GM23338 (cell line): ENCODE measurements at regions not wholly inside any gene's neighbourhood (a gene's known extent, or its start where the extent isn't known, plus 50 kb on each side); places are given as distances from the start of the nearest gene placed in this dataset.

Experiments
- ATAC-seq: fragments of 200-7000 bp; cut with Tn5 transposase; 3 replicates; pipeline ENCODE4 v1.9.1; 2020
- DNase-seq: peaks from one replicate; pipeline ENCODE4 v3.0.0-alpha.2; 2015; ENCODE audit warnings: low spot score
- H2AFZ ChIP-seq: fragments of 200-600 bp; sonication (generic); 2 replicates; pipeline ENCODE4 v1.8.0; 2016; ENCODE audit warnings: antibody characterized with exemption, mild to moderate bottlenecking, moderate library complexity
- H3F3A ChIP-seq: fragments of 200-600 bp; sonication (generic); replicated peaks from 2 replicates; pipeline ENCODE4 v1.8.0; 2017; ENCODE audit warnings: antibody characterized with exemption, mixed run types, low read depth
- H3K27ac ChIP-seq: fragments of 200-600 bp; sonication (generic); 2 replicates; pipeline ENCODE4 v1.6.1; 2016; ENCODE audit warnings: low read depth
- H3K27me3 ChIP-seq: fragments of 200-600 bp; sonication (generic); 2 replicates; pipeline ENCODE4 v1.8.0; 2016; ENCODE audit warnings: mild to moderate bottlenecking, mixed run types, moderate library complexity; ENCODE audit not compliant: insufficient read depth
- H3K36me3 ChIP-seq: fragments of 200-600 bp; sonication (generic); 2 replicates; pipeline ENCODE4 v1.8.0; 2016; ENCODE audit warnings: mild to moderate bottlenecking; ENCODE audit not compliant: insufficient read depth
- H3K4me1 ChIP-seq: fragments of 200-600 bp; sonication (generic); 2 replicates; pipeline ENCODE4 v1.8.0; 2016; ENCODE audit warnings: mild to moderate bottlenecking, moderate library complexity; ENCODE audit not compliant: insufficient read depth
- H3K4me2 ChIP-seq: fragments of 200-600 bp; sonication (generic); 2 replicates; pipeline ENCODE4 v1.7.1; 2017; ENCODE audit warnings: mixed run types
- H3K4me3 ChIP-seq: fragments of 200-600 bp; sonication (generic); 2 replicates; pipeline ENCODE4 v1.6.1; 2016; ENCODE audit warnings: mixed run types
- H3K79me2 ChIP-seq: fragments of 200-600 bp; sonication (generic); replicated peaks from 2 replicates; pipeline ENCODE4 v1.8.0; 2017; ENCODE audit warnings: mild to moderate bottlenecking; ENCODE audit not compliant: insufficient read depth
- H3K9me2 ChIP-seq: fragments of 200-600 bp; sonication (generic); 2 replicates; pipeline ENCODE4 v1.8.0; 2017; ENCODE audit not compliant: insufficient read depth
- H4K20me1 ChIP-seq: fragments of 200-600 bp; sonication (generic); replicated peaks from 2 replicates; pipeline ENCODE4 v1.8.0; 2017; ENCODE audit warnings: mild to moderate bottlenecking; ENCODE audit not compliant: insufficient read depth
- H3K27ac Mint-ChIP-seq: 2 replicates; pipeline ENCODE4 v1.8.0; 2020; ENCODE audit warnings: inconsistent platforms, mild to moderate bottlenecking, moderate library complexity, mixed read lengths
- H3K27me3 Mint-ChIP-seq: 3 replicates; pipeline ENCODE4 v1.8.0; 2022; ENCODE audit warnings: low read depth, mild to moderate bottlenecking, moderate library complexity, mixed read lengths, inconsistent platforms; ENCODE audit not compliant: insufficient read depth, poor library complexity
- H3K36me3 Mint-ChIP-seq: 3 replicates; pipeline ENCODE4 v1.8.0; 2021; ENCODE audit warnings: low read depth, mild to moderate bottlenecking, inconsistent platforms, moderate library complexity, mixed read lengths
- H3K4me1 Mint-ChIP-seq: 3 replicates; pipeline ENCODE4 v1.8.0; 2020; ENCODE audit warnings: mild to moderate bottlenecking, inconsistent platforms, mixed read lengths
- H3K4me3 Mint-ChIP-seq: 3 replicates; pipeline ENCODE4 v1.8.0; 2021; ENCODE audit warnings: moderate library complexity, mild to moderate bottlenecking, inconsistent platforms, mixed read lengths
- H3K9me3 Mint-ChIP-seq: 3 replicates; pipeline ENCODE4 v1.8.0; 2020; ENCODE audit warnings: moderate library complexity, mild to moderate bottlenecking, inconsistent platforms, mixed read lengths
- CTCF ChIP-seq, 2 experiments: fragments of 200-600 bp in 1 of 2; sonication (generic) in 1 of 2; conservative IDR thresholded peaks; 2 replicates each; pipeline versions ENCODE4 v1.5.1 to v1.6.1; 2016 to 2017; ENCODE audit warnings: antibody characterized with exemption in 2 of 2, low read depth in 2 of 2, mild to moderate bottlenecking in 2 of 2, moderate library complexity in 1 of 2
- ETS1 ChIP-seq: IDR thresholded peaks from 2 replicates; pipeline ENCODE4 v1.6.1; 2016; ENCODE audit warnings: antibody characterized with exemption
- EZH2 ChIP-seq: fragments of 200-600 bp; sonication (generic); IDR thresholded peaks from one replicate; pipeline ENCODE4 v1.8.0; 2017; ENCODE audit warnings: antibody characterized with exemption, mild to moderate bottlenecking, low read depth; ENCODE audit not compliant: unreplicated experiment
- EZH2phosphoT487 ChIP-seq: fragments of 200-600 bp; sonication (generic); IDR thresholded peaks from one replicate; pipeline ENCODE4 v1.8.1; 2018; ENCODE audit warnings: antibody characterized with exemption; ENCODE audit not compliant: unreplicated experiment
- JUNB ChIP-seq: IDR thresholded peaks from one replicate; pipeline ENCODE4 v1.6.1; 2016; ENCODE audit warnings: antibody characterized with exemption; ENCODE audit not compliant: unreplicated experiment
- NANOG ChIP-seq: IDR thresholded peaks from 2 replicates; pipeline ENCODE4 v1.6.1; 2016; ENCODE audit warnings: antibody characterized with exemption, borderline replicate concordance
- STAT1 ChIP-seq: IDR thresholded peaks from one replicate; pipeline ENCODE4 v1.6.1; 2016; ENCODE audit warnings: antibody characterized with exemption; ENCODE audit not compliant: unreplicated experiment
- ZNF114 ChIP-seq: fragments of 250-450 bp; sonication (Bioruptor Pico); IDR thresholded peaks from 2 replicates; pipeline ENCODE4 v1.5.0; 2020; ENCODE audit warnings: mild to moderate bottlenecking, moderate library complexity
- ZNF331 ChIP-seq: fragments of 250-450 bp; sonication (Bioruptor Pico); IDR thresholded peaks from 2 replicates; pipeline ENCODE4 v1.5.0; 2020; ENCODE audit warnings: low read depth, mild to moderate bottlenecking, moderate library complexity
- ZNF462 ChIP-seq: fragments of 250-450 bp; sonication (Bioruptor Pico); IDR thresholded peaks from 2 replicates; pipeline ENCODE4 v1.5.0; 2020; ENCODE audit warnings: mild to moderate bottlenecking, moderate library complexity

DNA sequence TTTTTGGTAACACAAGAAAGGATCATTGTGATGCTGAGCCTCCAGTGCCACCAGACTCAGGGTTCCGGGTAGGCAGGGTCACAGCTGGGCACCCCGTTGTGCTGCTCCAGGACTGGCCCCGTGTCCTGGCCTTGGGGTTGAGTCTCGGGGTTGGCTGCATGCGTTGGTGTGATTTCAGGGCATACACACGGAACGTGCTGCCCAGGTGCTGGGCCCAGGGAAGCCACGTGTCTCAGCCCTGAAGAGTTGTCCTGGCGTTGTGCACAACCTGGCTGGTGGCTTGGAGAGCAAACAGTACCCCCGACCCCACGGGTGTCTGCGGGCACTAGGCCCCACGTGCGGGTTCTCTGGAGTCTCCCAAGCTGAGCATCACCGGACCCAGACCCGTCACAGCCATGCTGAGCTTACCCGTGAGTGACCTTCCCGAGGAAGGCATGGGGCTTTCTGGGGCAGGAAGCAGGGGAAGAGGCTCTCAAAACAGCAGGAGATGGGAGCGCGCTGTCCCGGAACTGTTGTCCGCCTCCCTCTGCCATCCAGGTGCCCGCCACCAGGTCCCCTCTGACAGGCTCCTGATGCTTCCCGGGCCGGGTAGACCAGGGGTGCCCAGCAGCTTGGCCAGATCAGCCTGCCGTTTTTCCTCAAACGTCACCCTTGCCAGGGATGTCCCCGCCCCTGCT, 66.1 kb upstream of the ENPP6 start:
- no peaks in the 10 kb centered on the region for H3K36me3 ChIP-seq
- no peaks in the 10 kb centered on the region for H3K79me2 ChIP-seq
- H3K9me3 Mint-ChIP-seq = no peaks in the 10 kb centered on the region; the same call in 2 of the 3 replicates
- no peak for ATAC-seq
- H3K36me3 Mint-ChIP-seq = no peaks in the 10 kb centered on the region
- H3K27ac Mint-ChIP-seq = no peak overlapping the region
- peaks cover 7% of the 10 kb centered on the region for H3K27me3 Mint-ChIP-seq
- H3K9me2 ChIP-seq = no peaks in the 10 kb centered on the region
- H3K4me3 ChIP-seq = no peak overlapping the region
- DNase-seq = no peak
- no peak overlapping the region for H3K4me2 ChIP-seq
- H3K4me1 Mint-ChIP-seq = peaks cover 12% of the 10 kb centered on the region; the same call in 2 of the 3 replicates
- H3K4me1 ChIP-seq = 0 out of 2 replicates have a peak, but pooled peaks cover 3% of the 10 kb centered on the region
- no peaks in the 10 kb centered on the region for H3F3A ChIP-seq
- no peaks in the 10 kb centered on the region for H4K20me1 ChIP-seq
- H3K27ac ChIP-seq = no peak overlapping the region
- no peaks in the 10 kb centered on the region for H3K27me3 ChIP-seq
- 0 out of 2 replicates have a peak overlapping the region, but pooled peaks have one; percentile 28 for H2AFZ ChIP-seq
- H3K4me3 Mint-ChIP-seq = no peak overlapping the region
- TF ChIP-seq NANOG = no peak
- TF ChIP-seq CTCF (conservative IDR thresholded peaks at IDR 0.05; ENCODE audit: low read depth in 2 of 2) = no peak
- no peak for TF ChIP-seq ZNF114
- no peak for TF ChIP-seq EZH2phosphoT487
- no peak for TF ChIP-seq ZNF462 (CRISPR knock-in tag)
- no peak for TF ChIP-seq ZNF331
- TF ChIP-seq ETS1 = no peak
- no peak for TF ChIP-seq JUNB
- no peak for TF ChIP-seq STAT1
- TF ChIP-seq EZH2 = no peak
